Left hindlimb (tissue), 1 donor: ENCODE measurements at regions not wholly inside any gene's neighbourhood (a gene's known extent, or its start where the extent isn't known, plus 50 kb on each side); places are given as distances from the start of the nearest gene placed in this dataset.
"Not testable (repeated sequence)": the region's sequence is repeated elsewhere in the genome, so short reads cannot be mapped to it uniquely, and the experiment has no call there.

Source experiments
- DNase-seq: peaks from one replicate; pipeline ENCODE4 v3.0.0-alpha.2; 2018

DNA sequence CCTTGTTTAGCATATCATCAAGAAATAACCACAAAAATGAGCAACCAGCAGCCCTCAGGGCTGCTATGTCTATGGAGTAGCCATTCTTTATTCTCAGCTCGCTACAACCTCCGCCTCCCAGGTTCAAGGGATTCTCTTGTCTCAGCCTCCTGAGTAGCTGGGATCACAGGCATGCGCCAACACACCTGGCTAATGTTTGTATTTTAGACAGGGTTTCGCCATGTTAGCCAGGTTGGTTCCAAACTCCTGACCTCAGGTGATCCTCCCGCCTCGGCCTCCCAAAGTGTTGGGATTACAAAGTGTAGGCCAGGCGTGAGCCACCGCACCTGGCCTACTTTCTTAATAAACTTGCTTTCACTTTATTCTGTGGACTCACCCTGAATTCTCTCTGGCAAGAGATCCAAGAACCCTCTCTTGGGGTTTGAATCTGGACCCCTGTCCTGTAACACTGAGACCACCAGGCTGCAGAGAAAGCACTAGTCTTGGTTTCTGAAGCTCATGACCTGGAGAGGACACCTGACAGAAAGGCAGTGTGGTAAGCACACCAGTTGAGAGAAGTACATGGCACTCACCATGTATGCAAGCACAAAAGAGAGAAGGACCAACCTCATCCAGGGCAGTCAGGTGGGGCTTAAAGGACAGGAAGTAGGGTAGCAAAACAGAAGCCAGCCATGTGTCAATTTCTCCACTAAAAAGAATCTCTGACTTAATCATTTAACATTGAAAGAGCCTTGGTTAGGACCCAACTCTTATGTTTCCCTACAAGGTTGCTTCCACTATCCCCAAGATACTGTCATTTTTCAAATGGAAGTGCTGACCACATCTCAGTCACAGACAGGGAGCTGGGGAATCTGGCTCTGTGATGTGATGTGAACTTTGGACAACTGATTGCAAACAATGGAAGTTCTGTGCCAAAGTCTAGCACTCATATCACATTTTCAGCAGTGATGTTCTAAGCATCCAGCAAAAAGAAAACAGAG is 97.4 kb upstream of the DST start:
- DNase-seq = no peak

DNA sequence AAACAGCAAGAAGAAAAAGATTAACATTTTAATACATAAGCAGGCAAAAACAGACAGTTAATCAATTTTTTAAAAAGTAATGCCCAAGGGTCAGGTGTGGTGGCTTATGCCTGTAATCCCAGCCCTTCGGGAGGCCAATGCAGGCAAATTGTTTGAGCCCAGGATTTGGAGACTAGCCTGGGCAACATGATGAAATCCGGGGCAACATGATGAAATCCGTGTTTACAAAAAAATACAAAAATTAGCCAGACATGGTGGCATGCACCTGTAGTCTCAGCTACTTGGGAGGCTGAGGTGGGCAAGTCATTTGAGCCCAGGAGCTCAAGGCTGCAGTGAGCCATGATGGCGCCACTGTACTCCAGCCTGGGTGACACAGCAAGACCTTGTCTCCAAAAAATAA is 94.1 kb upstream of the DST start:
- no peak for DNase-seq

DNA sequence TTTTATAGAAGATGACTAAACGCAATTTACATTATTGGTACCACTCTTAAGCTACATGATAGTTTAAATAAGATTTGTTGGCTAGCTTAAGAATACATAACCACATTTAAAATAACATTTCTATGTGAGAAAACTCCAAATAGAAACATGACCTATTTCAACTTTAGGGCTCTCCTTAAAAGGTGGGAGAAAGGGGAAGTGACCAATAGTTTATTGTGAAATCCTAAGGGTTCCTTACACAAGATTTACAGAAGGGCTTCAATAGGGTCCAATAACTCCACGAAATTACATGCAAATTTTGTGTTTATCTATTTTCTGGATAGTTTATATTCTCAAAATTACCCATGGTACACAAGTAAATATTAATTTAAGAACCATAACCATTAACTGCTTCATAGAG is 91.6 kb upstream of the DST start:
- no peak for DNase-seq

DNA sequence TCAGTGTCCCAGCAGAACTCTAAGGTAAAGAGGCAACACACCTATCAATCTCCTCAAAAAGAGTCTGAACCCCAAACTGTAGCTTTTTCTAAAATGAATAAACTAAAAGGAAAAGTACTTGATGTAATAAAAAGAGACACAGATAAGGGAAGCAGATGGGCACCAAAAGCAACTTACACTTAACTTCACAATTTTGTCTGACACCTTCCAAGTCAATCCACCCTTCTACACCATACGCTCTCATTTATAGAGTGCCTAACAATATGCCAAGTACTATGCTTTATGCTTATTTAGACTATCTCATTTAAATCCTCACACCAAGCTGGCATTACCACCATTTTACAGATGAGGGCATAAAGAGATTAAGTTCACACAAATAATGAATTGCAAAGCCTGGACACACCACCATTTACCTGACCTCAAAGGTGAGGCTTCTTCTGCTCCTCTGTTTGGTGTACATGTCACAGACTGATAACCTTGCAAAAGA is 90.6 kb upstream of the DST start:
- no peak for DNase-seq

DNA sequence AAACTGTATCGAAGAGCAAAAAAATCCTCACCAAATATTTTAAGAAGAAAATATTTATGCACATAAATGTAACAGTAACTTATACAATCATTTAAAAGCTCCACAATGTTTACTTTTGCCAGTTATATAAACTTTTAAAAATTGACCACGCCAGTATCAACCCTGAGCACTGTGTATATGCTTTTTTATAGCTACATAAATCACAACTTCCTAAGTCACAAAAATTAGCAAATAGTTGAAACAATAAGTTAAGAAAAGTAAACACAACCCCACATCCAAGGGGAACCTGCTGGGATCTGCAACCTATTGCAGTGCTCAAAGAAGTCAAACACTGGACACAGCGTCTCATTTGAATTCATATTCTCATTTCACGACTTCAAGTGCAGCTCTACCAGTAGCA is 89.8 kb upstream of the DST start:
- DNase-seq = no peak

DNA sequence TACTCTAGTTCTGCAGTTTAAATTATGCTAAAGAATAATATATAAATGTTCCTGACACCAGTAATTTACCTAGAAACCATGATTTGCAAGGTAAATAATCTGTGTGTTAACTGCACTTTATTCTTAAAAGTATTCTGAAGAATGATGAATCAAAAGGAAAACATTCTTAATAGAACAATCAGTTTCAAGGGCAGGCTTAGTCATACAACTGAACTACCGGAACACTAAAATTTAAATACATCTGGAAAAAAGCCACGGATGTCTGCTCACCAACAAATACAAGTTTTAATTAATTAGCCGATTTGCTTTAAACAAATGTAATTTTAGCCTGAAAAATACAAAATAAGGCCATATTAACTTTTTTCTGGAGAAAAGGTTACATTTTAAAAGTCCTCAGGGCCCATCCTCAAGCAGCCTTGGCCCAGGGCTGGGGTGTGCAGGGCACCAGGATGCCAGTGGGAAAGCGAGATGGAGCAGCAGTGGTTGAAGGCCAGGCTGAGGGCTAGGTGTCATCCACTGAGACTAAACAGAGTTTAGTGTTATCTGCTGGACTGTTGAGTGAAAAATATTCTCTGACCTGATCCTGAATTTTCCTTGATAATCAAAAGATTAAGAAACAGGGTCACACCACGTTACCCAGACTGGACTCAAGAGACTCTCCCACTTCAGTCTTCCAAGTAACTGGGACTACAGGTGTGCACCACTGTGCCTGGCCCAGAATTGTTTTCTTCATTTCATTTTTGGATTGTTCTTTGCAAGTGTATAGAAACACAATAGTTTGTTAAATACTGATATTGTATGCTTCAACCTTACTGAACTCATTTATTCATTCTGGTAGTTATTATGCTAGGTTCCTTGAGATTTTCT is 88.2 kb upstream of the DST start:
- DNase-seq = no peak

DNA sequence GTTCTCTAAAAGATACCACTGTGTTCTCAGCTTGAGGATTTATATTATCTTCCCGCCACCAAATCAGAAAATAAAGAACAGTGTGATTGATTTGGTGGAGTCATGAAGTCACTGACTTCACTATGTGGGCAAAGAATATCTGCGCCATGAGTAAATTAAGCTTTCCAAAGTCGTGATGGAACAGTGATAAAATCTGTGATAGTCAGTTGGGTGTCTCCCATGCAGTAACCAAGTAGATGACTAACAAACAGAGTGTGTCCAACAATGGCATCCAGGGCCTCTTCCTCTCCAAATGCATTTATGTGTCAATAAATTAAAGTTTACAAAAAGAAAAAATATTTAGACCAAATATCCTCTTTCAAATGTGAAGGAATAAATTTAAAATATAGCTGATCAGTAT is 87.0 kb upstream of the DST start:
- DNase-seq = no peak

DNA sequence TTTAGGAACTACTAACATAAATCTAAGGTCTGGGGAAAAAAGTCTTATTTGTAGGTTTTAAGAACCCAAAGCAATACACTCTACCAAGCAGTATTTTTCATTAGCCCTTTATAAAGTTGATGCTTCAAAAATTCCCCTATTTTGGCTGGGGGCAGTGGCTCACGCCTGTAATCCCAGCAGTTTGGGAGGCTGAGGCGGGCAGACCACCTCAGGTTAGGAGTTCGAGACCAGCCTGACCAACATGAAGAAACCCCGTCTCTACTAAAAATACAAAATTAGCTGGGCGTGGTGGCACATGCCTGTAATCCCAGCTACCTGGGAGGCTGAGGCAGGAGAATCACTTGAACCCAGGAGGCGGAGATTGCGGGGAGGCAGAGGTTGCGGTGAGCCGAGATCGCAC is 86.5 kb upstream of the DST start:
- not testable (repeated sequence) for DNase-seq

DNA sequence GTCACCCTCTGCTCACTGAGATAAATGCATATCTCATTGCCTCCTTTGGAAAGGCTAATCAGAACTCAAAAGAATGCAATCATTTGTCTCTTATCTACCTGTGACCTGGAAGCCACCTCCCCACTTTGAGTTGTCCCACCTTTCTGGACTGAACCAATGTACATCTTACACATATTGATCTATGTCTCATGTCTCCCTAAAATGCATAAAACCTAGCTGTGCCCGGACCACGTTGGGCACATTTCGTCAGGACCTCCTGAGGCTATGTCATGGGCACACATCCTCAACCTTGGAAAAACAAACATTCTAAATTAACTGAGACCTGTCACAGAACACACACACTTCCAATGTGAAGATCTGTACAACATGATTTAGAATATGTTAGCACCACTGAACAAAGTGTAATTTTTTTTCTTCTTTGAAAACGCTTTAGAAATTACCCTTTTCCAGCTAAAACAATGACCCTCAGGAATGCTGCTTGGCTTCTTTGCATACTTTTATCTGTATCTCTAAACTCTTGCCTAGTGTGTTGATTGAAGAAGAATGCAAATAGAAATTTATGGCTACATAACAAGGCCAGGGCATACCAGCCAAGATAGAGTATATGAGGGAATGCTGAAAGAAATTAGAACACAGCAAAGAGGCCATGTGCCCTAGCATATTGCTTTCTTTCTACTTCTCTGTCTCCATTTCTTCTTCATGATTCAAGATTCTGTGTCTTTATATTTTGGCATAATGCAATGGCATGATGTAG is 84.6 kb upstream of the DST start:
- no peak for DNase-seq

DNA sequence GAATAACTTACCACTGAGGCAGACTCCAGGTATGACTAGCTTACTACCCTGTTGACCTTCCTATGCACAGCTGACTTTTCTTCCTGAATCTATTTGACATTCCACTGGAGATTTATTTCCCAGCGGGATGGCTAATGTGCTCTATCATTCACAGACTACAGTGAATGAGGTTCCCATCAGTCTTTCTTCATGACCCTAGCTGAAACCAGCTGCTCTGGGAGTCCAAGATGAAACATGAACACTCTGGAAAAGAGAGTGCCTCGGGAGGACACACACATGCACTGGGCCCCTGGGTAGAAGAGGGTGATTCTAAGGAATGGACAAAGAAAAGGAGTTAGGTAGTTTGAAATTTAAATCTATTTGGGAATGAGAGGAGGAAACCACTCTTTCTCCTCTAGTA is 82.6 kb upstream of the DST start:
- DNase-seq = no peak

DNA sequence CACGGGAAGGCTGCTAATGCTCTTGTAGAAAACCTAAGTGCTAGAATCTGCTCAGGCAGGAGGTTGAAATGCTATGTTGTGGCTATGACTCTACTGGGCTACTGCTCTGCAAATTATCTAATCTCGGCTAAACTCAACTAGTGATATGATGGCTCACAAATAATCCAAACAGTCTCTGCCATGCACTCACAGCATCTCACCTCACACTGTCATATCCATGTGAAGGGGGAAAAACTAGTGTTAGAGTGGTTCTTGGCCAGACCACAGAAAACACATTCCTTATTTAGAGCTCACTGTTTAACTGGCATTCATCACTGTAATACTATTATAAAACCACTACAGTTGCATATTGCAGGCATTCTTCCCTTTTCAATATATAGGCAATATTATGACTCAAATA is 81.8 kb upstream of the DST start:
- no peak for DNase-seq

DNA sequence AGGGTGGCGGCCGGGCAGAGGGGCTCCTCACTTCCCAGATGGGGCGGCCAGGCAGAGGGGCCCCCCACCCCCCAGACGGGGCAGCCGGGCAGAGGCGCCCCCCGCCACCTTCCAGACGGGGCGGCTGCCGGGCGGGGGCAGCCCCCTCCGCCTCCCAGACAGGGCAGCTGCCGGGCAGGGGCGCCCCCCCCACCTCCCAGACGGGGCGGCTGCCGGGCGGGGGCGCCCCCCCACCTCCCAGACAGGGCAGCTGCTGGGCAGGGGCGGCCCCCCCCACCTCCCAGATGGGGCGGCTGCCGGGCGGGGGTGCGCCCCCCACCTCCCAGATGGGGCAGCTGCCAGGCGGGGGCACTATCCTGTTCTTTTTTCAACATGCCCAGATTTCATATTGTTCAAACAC is 78.2 kb upstream of the DST start:
- DNase-seq = no peak

DNA sequence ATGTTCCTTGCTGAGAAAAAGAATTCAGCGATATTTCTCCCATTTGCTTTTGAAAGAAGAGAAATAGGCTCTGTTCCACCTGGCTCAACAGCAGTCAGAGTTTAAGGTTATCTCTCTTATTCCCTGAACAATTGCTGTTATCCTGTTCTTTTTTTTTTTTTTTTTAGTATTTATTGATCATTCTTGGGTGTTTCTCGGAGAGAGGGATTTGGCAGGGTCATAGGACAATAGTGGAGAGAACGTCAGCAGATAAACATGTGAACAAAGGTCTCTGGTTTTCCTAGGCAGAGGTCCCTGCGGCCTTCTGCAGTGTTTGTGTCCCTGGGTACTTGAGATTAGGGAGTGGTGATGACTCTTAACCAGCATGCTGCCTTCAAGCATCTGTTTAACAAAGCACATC is 77.5 kb upstream of the DST start:
- not testable (repeated sequence) for DNase-seq

DNA sequence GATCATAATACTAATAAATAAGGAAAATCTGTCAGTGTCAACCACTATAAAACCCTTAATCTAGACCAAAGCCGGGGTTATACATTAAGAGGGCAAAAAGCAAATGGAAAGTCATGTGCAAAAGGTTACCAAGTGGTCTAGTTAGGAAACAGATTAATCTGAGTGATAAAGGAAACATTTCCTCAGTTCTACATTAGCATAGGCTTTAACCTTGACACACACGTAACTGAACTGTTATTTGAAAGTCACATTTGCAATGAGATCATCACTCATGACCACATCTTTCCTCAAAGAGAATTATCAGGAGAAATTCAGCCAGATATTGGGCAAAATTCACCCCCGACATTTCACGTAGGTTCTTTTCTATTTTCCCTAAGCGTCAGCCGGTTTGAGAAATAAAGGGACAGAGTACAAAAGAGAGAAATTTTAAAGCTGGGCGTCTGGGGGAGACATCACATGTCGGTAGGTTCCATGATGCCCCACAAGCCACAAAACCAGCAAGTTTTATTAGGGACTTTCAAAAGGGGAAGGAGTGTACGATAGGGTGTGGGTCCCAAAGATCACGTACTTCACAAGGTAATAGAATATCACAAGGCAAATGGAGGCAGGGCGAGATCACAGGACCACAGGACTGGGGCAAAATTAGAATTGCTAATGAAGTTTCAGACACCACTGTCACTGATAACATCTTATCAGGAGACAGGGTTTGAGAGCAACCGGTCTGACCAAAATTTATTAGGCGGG is 76.8 kb upstream of the DST start:
- DNase-seq = not testable (repeated sequence)

DNA sequence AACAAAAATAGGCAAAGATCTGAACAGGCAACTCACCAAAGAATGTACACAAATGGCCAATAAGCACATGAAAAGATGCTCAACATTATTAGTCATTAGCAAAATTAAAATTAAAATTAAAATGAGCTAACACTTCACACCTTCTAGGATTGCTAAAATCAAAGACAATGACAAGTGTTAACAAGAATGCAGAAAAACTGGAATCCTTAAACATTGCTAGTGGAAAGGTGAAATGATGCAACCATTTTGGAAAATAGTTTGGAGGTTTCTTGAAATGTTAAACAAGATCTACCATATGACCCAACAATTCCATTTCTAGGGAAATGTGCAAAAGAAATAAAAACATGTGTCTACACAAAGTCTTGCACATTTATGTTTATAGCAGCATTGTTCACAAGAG is 75.5 kb upstream of the DST start:
- DNase-seq = no peak

DNA sequence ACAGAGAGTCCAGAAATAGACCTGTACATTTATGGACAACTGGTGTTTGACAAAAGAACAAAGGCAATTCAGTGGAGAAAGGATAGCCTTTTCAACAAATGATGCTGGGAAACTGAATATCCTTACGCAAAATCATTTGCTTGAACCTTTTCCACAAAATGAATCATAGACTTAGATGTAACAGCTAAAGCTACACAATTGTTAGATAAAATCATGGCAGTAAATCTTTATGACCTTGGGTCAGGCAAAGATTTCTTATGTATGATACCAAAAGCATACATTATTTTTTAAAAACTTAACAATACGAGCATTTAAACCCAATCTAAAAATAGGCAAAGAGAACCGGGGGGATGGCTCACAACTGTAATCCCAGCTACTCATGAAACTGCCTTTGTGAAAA is 73.5 kb upstream of the DST start:
- DNase-seq = no peak

DNA sequence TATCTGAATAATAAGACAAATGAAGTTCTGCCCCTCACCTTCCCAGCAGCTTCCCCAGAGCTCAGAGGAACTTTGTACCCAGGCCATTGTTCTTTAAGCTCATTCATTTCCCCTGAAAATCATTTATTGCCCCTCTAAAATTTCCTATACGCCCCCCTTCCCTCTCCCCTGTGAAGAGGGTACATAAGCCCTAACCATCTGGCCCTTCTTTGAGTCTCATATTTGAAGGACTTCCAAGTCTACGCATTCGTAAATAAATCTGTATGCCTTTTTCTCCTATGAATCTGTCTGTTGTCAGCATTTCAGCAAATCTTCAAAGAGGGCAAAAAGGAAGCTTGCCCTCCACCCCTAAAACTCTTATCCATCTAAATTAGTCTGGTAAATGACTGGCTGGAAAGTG is 73.1 kb upstream of the DST start:
- DNase-seq = no peak

DNA sequence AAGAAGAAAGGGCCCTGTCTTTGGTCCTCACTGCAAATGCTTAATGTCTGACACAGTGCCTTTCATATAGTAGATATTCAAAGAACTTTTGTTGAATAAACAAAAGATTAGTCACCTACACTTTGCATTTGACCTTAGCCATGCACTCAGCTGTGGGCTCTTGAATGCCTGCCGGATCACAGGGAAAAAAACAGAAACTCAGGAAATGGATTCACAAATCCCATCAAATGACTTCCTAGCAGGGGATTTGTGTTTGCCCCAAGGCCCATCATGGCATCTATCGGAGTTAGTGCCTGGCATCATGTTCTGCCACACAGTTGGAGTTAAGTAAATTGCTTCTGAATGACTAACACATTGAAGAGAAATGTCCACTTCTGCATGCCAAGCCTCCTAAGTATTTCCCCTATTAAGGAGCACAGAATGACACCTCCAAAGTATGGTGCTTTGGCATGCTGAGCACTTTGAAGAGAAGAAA is 72.3 kb upstream of the DST start:
- DNase-seq = no peak

DNA sequence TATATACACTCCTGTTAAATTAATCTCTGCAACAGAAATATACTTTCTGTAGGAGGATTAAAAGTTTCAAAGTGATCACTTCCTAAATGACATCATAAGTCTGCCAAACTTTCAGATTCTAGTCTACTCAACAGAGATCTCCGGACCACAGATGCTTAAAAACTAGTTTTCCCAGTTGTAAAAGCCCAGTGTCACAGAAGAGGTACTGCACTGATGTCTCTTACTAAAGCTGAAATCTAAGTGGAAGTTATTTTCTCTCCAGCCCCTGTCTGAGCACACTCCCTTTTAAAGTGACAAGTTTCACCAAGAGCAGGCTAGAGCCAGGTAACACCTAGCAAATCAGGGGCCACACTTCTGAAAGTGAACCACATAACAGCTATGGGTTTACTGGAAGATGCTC is 71.6 kb upstream of the DST start:
- no peak for DNase-seq

DNA sequence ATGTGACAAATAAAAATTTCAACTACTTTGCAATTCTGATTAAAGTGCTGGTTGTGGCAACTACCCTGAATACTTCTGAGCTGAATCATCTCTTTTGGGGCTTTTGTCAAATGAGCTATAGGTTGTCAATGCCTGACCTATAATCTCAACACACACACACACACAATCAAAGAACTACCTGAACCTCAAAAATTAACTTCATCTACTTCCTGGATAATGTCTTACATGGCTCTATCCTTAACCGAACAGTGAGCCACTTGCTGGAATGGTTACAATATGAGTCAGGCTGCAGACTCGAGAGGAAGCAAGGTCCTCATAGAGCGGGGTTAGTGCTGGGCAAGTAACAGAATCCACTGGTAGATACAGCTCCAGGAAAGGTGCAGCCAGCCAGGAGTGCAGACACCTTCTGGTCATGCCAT is 70.6 kb upstream of the DST start:
- no peak for DNase-seq

DNA sequence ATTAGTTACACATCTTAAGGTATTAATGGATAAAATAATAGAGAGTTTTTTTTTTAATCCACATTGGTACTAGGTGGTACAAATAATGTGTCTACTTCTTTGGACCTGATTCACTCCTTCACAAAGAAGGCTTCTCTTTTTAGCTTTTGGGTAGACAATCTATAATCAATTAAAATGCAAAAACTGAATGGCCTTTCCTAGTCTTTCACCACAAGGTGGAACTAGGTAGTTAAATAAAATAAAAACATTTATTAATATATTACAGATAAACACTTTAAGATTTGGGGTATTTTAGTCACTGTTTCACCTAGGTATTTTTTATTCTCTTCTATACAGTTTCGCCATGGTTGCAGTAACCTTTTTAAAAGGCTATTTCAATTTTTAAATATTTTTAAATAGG is 68.3 kb upstream of the DST start:
- DNase-seq = no peak

DNA sequence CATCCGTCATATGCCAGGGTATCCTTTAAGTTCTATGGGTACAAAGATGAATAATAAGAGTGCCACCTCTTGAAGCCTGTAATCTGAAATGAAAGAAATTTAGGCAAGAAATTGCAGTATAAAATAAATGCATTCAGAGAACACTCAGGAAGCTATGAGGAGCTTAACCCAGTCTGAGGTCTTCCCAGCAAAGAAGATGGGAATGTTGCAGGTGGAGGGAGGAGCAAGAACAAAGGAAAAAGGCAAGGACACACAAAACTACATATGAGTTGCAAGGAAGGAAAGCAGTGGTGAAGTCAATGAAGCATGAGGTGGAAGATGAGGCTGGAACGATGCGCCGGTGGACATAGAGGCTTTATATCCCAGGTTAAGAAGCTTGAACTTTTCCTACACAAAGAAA is 67.0 kb upstream of the DST start:
- DNase-seq = no peak
